ENCODE measurements at regions not wholly inside any gene's neighbourhood (a gene's known extent, or its start where the extent isn't known, plus 50 kb on each side); places are given as distances from the start of the nearest gene placed in this dataset.

DNA sequence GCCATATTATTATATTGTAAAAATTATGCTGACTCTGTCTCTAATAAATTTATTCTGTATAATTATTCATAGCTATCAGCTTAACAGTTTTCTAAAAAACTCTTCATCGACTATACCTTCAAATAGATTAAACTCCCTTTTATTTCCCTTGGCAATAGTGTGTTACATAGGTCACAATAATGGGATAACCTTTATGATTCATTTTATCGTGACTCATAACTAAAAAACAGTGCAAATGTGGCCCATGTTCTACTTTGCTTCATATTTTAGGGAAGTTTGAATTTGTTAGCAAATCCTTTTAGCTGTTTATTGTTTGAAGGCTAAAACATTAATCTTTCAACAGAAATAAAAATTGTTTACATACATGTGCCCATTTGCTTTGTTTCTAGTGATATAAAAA is 783.2 kb upstream of the CDH2 start:
- TF ChIP-seq OSR1 (CRISPR knock-in tag; IDR thresholded peaks at IDR 0.05), result no peak
- TF ChIP-seq PPARA (CRISPR knock-in tag; IDR thresholded peaks at IDR 0.05; ENCODE audit: borderline replicate concordance), result no peak
- no peak for TF ChIP-seq BACH2 (CRISPR knock-in tag; IDR thresholded peaks at IDR 0.05; ENCODE audit: borderline replicate concordance)
- no peak for TF ChIP-seq CSDC2 (CRISPR knock-in tag; IDR thresholded peaks at IDR 0.05)
- TF ChIP-seq TOX (CRISPR knock-in tag; IDR thresholded peaks at IDR 0.05; ENCODE audit: borderline replicate concordance), result no peak
- no peak for TF ChIP-seq PATZ1 (CRISPR knock-in tag; IDR thresholded peaks at IDR 0.05; ENCODE audit: borderline replicate concordance)
- ATAC-seq, result no peak

DNA sequence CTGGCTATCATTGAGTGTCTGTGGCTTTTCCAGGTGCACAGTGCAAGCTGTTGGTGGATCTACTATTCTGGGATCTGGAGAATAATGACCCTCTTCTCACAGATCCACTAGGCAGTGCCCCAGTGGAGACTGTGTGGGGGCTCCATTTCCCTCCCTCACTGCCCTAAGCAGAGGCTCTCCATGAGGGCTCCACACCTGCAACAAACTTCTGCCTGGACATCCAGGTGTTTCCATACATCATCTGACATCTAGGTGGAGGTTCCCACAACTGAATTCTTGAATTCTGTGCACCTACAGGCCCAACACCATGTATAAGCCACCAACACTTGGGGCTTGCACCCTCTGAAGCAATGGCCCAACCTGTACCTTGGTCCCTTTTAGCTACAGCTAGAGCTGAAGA is 775.4 kb upstream of the CDH2 start:
- no peak for ATAC-seq
- TF ChIP-seq ISL1 (CRISPR knock-in tag; IDR thresholded peaks at IDR 0.05), result no peak
- no peak for TF ChIP-seq RARB (CRISPR knock-in tag; IDR thresholded peaks at IDR 0.05)
- TF ChIP-seq ESRRG (CRISPR knock-in tag; IDR thresholded peaks at IDR 0.05), result no peak
- TF ChIP-seq PPARA (CRISPR knock-in tag; IDR thresholded peaks at IDR 0.05; ENCODE audit: borderline replicate concordance), result no peak
- TF ChIP-seq ZC3H10 (CRISPR knock-in tag; IDR thresholded peaks at IDR 0.05), result no peak
- no peak for TF ChIP-seq BACH2 (CRISPR knock-in tag; IDR thresholded peaks at IDR 0.05; ENCODE audit: borderline replicate concordance)
- TF ChIP-seq, protein P1, sequence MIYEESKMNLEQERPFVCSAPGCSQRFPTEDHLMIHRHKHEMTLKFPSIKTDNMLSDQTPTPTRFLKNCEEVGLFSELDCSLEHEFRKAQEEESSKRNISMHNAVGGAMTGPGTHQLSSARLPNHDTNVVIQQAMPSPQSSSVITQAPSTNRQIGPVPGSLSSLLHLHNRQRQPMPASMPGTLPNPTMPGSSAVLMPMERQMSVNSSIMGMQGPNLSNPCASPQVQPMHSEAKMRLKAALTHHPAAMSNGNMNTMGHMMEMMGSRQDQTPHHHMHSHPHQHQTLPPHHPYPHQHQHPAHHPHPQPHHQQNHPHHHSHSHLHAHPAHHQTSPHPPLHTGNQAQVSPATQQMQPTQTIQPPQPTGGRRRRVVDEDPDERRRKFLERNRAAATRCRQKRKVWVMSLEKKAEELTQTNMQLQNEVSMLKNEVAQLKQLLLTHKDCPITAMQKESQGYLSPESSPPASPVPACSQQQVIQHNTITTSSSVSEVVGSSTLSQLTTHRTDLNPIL (CRISPR knock-in tag; IDR thresholded peaks at IDR 0.05; ENCODE audit: low read depth), result no peak
- no peak for TF ChIP-seq ARNTL (CRISPR knock-in tag; IDR thresholded peaks at IDR 0.05; ENCODE audit: borderline replicate concordance, low read depth)
- no peak for TF ChIP-seq ZFP3 (CRISPR knock-in tag; IDR thresholded peaks at IDR 0.05)
- no peak for TF ChIP-seq ZFP30 (CRISPR knock-in tag; IDR thresholded peaks at IDR 0.05)
- TF ChIP-seq GLIS3 (CRISPR knock-in tag; IDR thresholded peaks at IDR 0.05), result no peak
- no peak for TF ChIP-seq SNAI2 (CRISPR knock-in tag; IDR thresholded peaks at IDR 0.05)
- no peak for TF ChIP-seq CSDC2 (CRISPR knock-in tag; IDR thresholded peaks at IDR 0.05)
- no peak for TF ChIP-seq TCF4 (CRISPR knock-in tag; IDR thresholded peaks at IDR 0.05; ENCODE audit: borderline replicate concordance)
- no peak for TF ChIP-seq ZNF8 (CRISPR knock-in tag; IDR thresholded peaks at IDR 0.05)
- no peak for TF ChIP-seq PATZ1 (CRISPR knock-in tag; IDR thresholded peaks at IDR 0.05; ENCODE audit: borderline replicate concordance)
- TF ChIP-seq, protein P2, sequence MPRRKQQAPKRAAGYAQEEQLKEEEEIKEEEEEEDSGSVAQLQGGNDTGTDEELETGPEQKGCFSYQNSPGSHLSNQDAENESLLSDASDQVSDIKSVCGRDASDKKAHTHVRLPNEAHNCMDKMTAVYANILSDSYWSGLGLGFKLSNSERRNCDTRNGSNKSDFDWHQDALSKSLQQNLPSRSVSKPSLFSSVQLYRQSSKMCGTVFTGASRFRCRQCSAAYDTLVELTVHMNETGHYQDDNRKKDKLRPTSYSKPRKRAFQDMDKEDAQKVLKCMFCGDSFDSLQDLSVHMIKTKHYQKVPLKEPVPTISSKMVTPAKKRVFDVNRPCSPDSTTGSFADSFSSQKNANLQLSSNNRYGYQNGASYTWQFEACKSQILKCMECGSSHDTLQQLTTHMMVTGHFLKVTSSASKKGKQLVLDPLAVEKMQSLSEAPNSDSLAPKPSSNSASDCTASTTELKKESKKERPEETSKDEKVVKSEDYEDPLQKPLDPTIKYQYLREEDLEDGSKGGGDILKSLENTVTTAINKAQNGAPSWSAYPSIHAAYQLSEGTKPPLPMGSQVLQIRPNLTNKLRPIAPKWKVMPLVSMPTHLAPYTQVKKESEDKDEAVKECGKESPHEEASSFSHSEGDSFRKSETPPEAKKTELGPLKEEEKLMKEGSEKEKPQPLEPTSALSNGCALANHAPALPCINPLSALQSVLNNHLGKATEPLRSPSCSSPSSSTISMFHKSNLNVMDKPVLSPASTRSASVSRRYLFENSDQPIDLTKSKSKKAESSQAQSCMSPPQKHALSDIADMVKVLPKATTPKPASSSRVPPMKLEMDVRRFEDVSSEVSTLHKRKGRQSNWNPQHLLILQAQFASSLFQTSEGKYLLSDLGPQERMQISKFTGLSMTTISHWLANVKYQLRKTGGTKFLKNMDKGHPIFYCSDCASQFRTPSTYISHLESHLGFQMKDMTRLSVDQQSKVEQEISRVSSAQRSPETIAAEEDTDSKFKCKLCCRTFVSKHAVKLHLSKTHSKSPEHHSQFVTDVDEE (CRISPR knock-in tag; IDR thresholded peaks at IDR 0.05), result no peak
- TF ChIP-seq ZNF70 (CRISPR knock-in tag; IDR thresholded peaks at IDR 0.05), result no peak

DNA sequence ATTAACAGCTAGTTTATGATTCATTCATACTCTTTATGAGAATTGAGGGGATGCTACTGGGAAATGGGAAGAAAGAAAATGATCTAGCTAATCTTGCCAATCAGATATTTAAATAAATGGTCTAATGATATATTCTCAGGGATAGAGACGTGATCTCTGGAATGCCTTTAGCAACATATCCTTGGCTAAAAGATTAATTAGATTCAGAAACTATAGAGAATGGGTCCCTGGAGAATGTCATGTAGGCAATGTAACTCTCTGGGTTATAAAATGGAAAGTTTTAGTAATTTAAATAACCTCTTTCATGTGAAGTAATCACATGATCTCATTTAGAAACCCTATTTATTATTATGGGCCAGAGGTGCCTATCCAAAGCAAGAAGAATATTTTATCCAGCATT is 771.0 kb upstream of the CDH2 start:
- ATAC-seq, result no peak
- TF ChIP-seq TCF4 (CRISPR knock-in tag; IDR thresholded peaks at IDR 0.05; ENCODE audit: borderline replicate concordance) (peak; percentile 46; the same call in 1 of the 2 replicates), OSR1 (CRISPR knock-in tag; IDR thresholded peaks at IDR 0.05) (no peak), ESRRG (CRISPR knock-in tag; IDR thresholded peaks at IDR 0.05) (no peak), ZNF565 (CRISPR knock-in tag; conservative IDR thresholded peaks at IDR 0.05; ENCODE audit: low read depth) (no peak), ISL1 (CRISPR knock-in tag; IDR thresholded peaks at IDR 0.05) (peak; percentile 86)
- TF ChIP-seq, protein P1 (CRISPR knock-in tag; IDR thresholded peaks at IDR 0.05; ENCODE audit: low read depth), result 0 out of 2 replicates have a peak, but pooled peaks have one; percentile 37

Measured in SK-N-SH treated with all-trans-retinoic acid at 6 μM for 48 hours (cell line).